ENCODE measurements at regions not wholly inside any gene's neighbourhood (a gene's known extent, or its start where the extent isn't known, plus 50 kb on each side); places are given as distances from the start of the nearest gene placed in this dataset.

DNA sequence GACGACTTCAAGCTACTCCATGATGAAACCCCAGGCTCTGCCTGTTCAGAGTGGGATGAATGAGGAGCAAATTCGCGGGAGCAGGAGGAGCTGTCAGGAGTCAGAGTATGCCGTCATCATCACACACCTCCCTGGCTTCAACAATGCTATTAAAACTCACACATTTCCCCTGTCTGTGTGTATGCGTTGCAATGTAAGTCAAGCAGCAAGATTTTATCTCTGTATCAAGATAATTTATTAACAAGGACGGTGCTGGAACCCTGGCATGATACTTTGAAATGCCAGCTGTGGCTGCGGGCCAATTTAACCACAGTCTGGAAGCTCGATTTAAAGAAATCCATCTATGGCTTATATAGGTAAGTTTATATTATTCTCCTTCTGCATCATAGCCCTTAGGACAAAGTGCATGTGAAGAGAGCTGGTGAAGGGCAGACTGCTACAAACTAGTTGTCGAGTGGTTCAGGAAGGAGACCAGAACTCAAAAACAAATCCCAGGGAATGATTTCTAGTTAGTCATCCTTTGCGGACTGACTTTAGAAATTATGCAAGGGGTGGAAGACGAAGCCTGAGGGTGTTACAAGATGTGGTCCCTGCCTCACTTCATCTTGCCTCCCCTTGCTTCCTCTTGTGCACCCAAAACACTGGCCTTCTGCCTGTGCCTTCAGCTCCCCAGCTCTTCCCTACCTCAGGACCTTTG, 486.5 kb downstream of the COG6 start:
- TF ChIP-seq, protein P1, sequence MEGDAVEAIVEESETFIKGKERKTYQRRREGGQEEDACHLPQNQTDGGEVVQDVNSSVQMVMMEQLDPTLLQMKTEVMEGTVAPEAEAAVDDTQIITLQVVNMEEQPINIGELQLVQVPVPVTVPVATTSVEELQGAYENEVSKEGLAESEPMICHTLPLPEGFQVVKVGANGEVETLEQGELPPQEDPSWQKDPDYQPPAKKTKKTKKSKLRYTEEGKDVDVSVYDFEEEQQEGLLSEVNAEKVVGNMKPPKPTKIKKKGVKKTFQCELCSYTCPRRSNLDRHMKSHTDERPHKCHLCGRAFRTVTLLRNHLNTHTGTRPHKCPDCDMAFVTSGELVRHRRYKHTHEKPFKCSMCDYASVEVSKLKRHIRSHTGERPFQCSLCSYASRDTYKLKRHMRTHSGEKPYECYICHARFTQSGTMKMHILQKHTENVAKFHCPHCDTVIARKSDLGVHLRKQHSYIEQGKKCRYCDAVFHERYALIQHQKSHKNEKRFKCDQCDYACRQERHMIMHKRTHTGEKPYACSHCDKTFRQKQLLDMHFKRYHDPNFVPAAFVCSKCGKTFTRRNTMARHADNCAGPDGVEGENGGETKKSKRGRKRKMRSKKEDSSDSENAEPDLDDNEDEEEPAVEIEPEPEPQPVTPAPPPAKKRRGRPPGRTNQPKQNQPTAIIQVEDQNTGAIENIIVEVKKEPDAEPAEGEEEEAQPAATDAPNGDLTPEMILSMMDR (IDR thresholded peaks at IDR 0.05; ENCODE audit: unreplicated experiment): no peak
- no peaks in the 10 kb centered on the region for H3K27me3 Mint-ChIP-seq (ENCODE audit: unreplicated experiment)
- DNase-seq: no peak
- BruUV-seq (replicated peaks): no TSS peak
- peaks cover 21% of the 10 kb centered on the region for H3K4me1 Mint-ChIP-seq (ENCODE audit: low read depth, unreplicated experiment)
- H3K9me3 Mint-ChIP-seq (ENCODE audit: low read depth, unreplicated experiment): no peaks in the 10 kb centered on the region
- no peak overlapping the region for H3K4me3 Mint-ChIP-seq (ENCODE audit: low read depth, unreplicated experiment)
- intact Hi-C loops (cut with micrococcal nuclease; ENCODE audit: unreplicated experiment): loop anchor here (10.0 kb wide), 1 partner anchor 57 kb away; no protein-coding TSS in a partner anchor
- no peaks in the 10 kb centered on the region for H3K36me3 Mint-ChIP-seq (ENCODE audit: insufficient read depth, unreplicated experiment)
- CTCF ChIA-PET: no interaction called here
- no peak overlapping the region for H3K27ac Mint-ChIP-seq (ENCODE audit: unreplicated experiment)

DNA sequence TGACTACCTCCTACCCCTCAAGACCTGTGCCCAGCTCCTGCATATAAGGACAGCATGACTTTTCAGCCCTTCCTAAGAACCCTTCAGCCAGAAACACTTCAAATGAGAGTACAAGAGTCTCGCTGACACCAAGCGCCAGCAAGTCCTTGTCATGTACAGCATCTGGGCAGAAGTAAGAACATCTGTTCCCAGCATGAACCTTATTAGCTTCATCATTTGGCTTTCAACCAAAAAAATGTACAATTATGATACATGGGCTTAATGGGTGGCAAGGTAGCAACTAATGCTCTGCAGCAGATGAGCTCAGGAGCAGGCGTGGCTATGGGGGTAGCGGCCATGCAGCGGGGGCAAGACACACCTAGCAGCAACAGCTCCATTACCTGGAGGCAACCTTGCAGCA, 487.6 kb downstream of the COG6 start:
- intact Hi-C loops (cut with micrococcal nuclease; ENCODE audit: unreplicated experiment): loop anchor here (10.0 kb wide), 1 partner anchor 58 kb away; no protein-coding TSS in a partner anchor
- Mint-ChIP-seq H3K27me3 (ENCODE audit: unreplicated experiment) (no peaks in the 10 kb centered on the region), H3K4me1 (ENCODE audit: low read depth, unreplicated experiment) (peaks cover 22% of the 10 kb centered on the region), H3K4me3 (ENCODE audit: low read depth, unreplicated experiment) (no peak overlapping the region), H3K27ac (ENCODE audit: unreplicated experiment) (no peak overlapping the region), H3K36me3 (ENCODE audit: insufficient read depth, unreplicated experiment) (no peaks in the 10 kb centered on the region), H3K9me3 (ENCODE audit: low read depth, unreplicated experiment) (no peaks in the 10 kb centered on the region)
- CTCF ChIA-PET: interaction anchor here (1.2 kb wide), 1 partner anchor 9 kb away, joined by 4 read pairs; no protein-coding TSS in a partner anchor
- TF ChIP-seq, protein P1 (IDR thresholded peaks at IDR 0.05; ENCODE audit: unreplicated experiment): no peak
- BruUV-seq (replicated peaks): no TSS peak
- DNase-seq: no peak

DNA sequence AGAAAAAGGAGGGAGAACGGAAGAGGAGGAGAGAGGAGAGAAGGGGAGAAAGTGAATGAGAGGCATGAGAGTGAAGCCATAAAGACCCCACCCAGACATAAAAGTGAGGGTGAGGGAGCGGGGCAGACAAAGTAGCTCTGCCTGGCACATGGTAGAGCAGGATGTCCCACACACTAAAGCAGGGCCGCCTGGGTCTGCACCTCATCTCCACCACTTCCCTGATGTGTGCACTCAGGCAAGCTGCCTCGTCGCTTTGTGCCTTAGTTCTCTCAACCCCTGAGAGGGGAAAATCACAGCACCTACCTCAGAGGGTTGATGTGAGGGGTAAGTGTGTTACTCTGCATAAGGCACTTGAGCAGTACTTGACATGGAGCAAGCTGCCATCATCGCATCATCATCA, 488.1 kb downstream of the COG6 start:
- intact Hi-C loops (cut with micrococcal nuclease; ENCODE audit: unreplicated experiment): loop anchor here (10.0 kb wide), 1 partner anchor 59 kb away; no protein-coding TSS in a partner anchor
- no peak overlapping the region for H3K4me3 Mint-ChIP-seq (ENCODE audit: low read depth, unreplicated experiment)
- H3K27ac Mint-ChIP-seq (ENCODE audit: unreplicated experiment): no peak overlapping the region
- no TSS peak for BruUV-seq (replicated peaks)
- no peaks in the 10 kb centered on the region for H3K9me3 Mint-ChIP-seq (ENCODE audit: low read depth, unreplicated experiment)
- TF ChIP-seq, protein P1 (IDR thresholded peaks at IDR 0.05; ENCODE audit: unreplicated experiment): no peak
- no peak for DNase-seq
- CTCF ChIA-PET: interaction anchor here (1.2 kb wide), 1 partner anchor 10 kb away, joined by 4 read pairs; no protein-coding TSS in a partner anchor
- H3K36me3 Mint-ChIP-seq (ENCODE audit: insufficient read depth, unreplicated experiment): no peaks in the 10 kb centered on the region
- peaks cover 22% of the 10 kb centered on the region for H3K4me1 Mint-ChIP-seq (ENCODE audit: low read depth, unreplicated experiment)
- no peaks in the 10 kb centered on the region for H3K27me3 Mint-ChIP-seq (ENCODE audit: unreplicated experiment)

DNA sequence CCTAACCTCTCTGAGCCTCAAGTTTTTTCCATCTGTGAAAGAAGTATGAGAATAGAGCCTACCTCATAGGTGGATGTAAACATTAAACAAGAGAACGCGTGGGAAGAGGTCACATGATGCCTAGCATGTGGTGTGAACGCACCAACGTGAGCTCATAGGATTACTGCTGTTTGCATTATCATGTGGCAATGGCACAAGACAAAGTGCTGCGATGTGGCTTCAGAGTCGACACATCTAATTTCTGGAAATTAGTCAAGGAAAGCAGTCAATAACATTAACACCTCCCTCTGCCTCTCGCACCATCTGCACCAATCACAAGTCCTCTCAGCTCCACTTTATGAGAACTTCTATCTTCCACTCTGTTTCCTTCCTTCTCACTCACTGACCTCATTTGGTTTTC, 489.7 kb downstream of the COG6 start:
- H3K27ac Mint-ChIP-seq (ENCODE audit: unreplicated experiment): no peak overlapping the region
- BruUV-seq (replicated peaks): no TSS peak

More for the DNA sequence above, 489.7 kb downstream of the COG6 start:
- CTCF ChIA-PET: interaction anchor here (0.9 kb wide), 1 partner anchor 202 kb away, joined by 3 read pairs; no protein-coding TSS in a partner anchor
- H3K27me3 Mint-ChIP-seq (ENCODE audit: unreplicated experiment): no peaks in the 10 kb centered on the region
- H3K4me1 Mint-ChIP-seq (ENCODE audit: low read depth, unreplicated experiment): peaks cover 30% of the 10 kb centered on the region
- intact Hi-C loops (cut with micrococcal nuclease; ENCODE audit: unreplicated experiment): loop anchor here (10.0 kb wide), 1 partner anchor 60 kb away; no protein-coding TSS in a partner anchor
- no peak overlapping the region for H3K4me3 Mint-ChIP-seq (ENCODE audit: low read depth, unreplicated experiment)
- DNase-seq: no peak
- no peaks in the 10 kb centered on the region for H3K9me3 Mint-ChIP-seq (ENCODE audit: low read depth, unreplicated experiment)
- H3K36me3 Mint-ChIP-seq (ENCODE audit: insufficient read depth, unreplicated experiment): no peaks in the 10 kb centered on the region
- TF ChIP-seq, protein P1 (IDR thresholded peaks at IDR 0.05; ENCODE audit: unreplicated experiment): no peak

Measured in Calu3 (cell line).